ENCODE measurements at regions not wholly inside any gene's neighbourhood (a gene's known extent, or its start where the extent isn't known, plus 50 kb on each side); places are given as distances from the start of the nearest gene placed in this dataset.

DNA sequence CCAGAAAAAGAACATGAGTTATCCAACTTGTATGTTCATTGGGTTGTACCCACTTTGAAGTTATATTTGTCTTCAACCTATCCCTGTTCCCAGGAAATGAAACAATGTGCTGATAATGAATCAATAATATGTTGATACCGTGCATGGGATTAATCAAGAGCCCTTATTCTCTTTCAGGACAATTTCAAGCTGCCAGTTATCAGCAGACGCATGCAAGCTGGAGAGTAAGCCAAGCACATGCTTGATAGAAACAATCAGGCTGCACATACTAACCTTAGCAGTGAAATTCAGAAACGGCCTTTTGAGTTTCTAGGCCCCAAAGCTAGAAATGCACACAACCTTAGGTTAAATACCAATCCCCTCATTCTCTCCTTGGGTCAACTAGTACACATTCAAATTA, 480.4 kb upstream of the AGTR1 start:
- no peak for TF ChIP-seq USF2 (IDR thresholded peaks at IDR 0.05; ENCODE audit: borderline replicate concordance, low read depth, low read length)
- no peak for TF ChIP-seq TAF1 (IDR thresholded peaks at IDR 0.05; ENCODE audit: borderline replicate concordance, low read depth, low read length)
- TF ChIP-seq ESRRA (IDR thresholded peaks at IDR 0.05; ENCODE audit: low read length), result no peak
- TF ChIP-seq SMC3 (IDR thresholded peaks at IDR 0.05; ENCODE audit: borderline replicate concordance, low read length), result no peak
- no peak for TF ChIP-seq POLR2A (IDR thresholded peaks at IDR 0.05; ENCODE audit: low read depth, low read length)
- TF ChIP-seq BCL11A (IDR thresholded peaks at IDR 0.05; ENCODE audit: low read depth, low read length), result no peak
- no peak for TF ChIP-seq CTCF (IDR thresholded peaks at IDR 0.05 in 2 of 3, conservative IDR thresholded peaks at IDR 0.05 in 1 of 3; ENCODE audit: control insufficient read depth in 2 of 3, extremely low read depth in 1 of 3, insufficient read depth in 1 of 3, low read depth in 3 of 3, low read length in 3 of 3)
- no peak for TF ChIP-seq TBL1XR1 (IDR thresholded peaks at IDR 0.05; ENCODE audit: low read depth, low read length)
